ENCODE measurements at regions not wholly inside any gene's neighbourhood (a gene's known extent, or its start where the extent isn't known, plus 50 kb on each side); places are given as distances from the start of the nearest gene placed in this dataset.

- TF ChIP-seq CTCF (IDR thresholded peaks at IDR 0.05) (no peak), POLR2A (IDR thresholded peaks at IDR 0.05) (no peak), POLR2AphosphoS5 (IDR thresholded peaks at IDR 0.05) (no peak), EP300 (IDR thresholded peaks at IDR 0.05) (no peak)
Observed at GRCh38 chr9:29969856-29970647, 2396.8 kb upstream of the C9orf72 start.

Measured in sigmoid colon (tissue), 4 donors.